Endothelial cell of hepatic sinusoid (primary cell): ENCODE measurements at regions not wholly inside any gene's neighbourhood (a gene's known extent, or its start where the extent isn't known, plus 50 kb on each side); places are given as distances from the start of the nearest gene placed in this dataset.

ENCODE experiments used
- in situ Hi-C: cut with HindIII; loops from 2 replicates; pipeline ENCODE4 v1.10.0; 2017; ENCODE audit warnings: low sequenced_read_pairs

GRCh38 chr1:119565131-119565772 lies 58.2 kb downstream of the HSD3B1 start:
- in situ Hi-C loops, result loop anchor here (25.0 kb wide), 1 partner anchor 197 kb away; the partner anchor contains the start of gene HMGCS2

DNA sequence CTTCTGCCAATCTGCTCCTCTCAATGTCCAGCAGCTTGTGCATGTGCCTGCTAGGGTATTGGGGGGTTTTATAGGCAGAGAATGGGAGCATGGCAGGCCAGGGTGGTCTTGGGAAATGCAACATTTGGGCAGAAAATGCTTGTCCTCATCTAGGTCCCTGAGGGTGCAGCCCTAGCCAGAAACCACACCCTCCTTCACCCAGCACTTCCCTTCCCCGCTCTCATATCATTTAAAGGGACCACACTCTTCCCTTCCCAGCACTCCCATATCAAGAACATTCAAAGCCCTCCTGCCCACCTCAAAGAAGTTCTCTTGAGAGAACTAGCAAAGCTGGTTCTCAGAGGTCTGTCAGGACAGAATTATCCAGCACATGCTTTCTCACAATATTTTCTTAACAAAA lies 62.1 kb downstream of the HSD3B1 start:
- in situ Hi-C loops, result loop anchor here (25.0 kb wide), 1 partner anchor 193 kb away; the partner anchor contains the start of gene HMGCS2
